GM18508 (cell line): ENCODE measurements at regions not wholly inside any gene's neighbourhood (a gene's known extent, or its start where the extent isn't known, plus 50 kb on each side); places are given as distances from the start of the nearest gene placed in this dataset.
"Not testable (repeated sequence)": the region's sequence is repeated elsewhere in the genome, so short reads cannot be mapped to it uniquely, and the experiment has no call there.

Experiments
- ATAC-seq: cut with Tn5 transposase; IDR thresholded peaks from one replicate; pipeline ENCODE4 v1.9.1; 2021; ENCODE audit warnings: moderate number of reproducible peaks; ENCODE audit not compliant: insufficient read depth, unreplicated experiment

DNA sequence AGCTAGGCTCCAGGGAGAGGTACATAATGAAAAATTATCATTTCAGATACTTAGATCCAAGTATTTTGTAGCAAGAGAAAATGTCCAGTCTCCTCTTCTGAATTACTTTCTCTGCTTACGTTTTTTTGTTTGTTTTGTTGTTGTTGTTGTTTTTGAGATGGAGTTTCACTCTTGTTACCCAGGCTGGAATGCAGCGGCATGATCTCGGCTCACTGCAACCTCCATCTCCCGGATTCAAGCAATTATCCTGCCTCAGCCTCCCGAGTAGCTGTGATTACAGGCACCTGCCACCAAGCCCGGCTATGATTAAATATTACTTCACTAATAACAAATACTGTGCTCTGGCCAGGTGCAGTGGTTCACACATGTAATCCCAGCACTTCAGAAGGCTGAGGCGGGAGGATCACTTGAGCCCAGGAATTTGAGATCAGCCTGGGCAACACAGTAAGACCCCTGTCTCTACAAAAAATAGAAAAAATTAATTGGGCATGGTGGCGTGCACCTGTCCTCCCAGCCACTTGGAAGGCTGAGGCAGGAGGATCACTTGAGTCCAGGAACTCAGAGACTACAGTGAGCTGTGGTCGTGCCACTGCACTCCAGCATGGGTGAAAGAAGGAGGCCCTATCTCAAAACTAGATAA, 155.0 kb upstream of the JARID2 start:
- ATAC-seq, result no peak

DNA sequence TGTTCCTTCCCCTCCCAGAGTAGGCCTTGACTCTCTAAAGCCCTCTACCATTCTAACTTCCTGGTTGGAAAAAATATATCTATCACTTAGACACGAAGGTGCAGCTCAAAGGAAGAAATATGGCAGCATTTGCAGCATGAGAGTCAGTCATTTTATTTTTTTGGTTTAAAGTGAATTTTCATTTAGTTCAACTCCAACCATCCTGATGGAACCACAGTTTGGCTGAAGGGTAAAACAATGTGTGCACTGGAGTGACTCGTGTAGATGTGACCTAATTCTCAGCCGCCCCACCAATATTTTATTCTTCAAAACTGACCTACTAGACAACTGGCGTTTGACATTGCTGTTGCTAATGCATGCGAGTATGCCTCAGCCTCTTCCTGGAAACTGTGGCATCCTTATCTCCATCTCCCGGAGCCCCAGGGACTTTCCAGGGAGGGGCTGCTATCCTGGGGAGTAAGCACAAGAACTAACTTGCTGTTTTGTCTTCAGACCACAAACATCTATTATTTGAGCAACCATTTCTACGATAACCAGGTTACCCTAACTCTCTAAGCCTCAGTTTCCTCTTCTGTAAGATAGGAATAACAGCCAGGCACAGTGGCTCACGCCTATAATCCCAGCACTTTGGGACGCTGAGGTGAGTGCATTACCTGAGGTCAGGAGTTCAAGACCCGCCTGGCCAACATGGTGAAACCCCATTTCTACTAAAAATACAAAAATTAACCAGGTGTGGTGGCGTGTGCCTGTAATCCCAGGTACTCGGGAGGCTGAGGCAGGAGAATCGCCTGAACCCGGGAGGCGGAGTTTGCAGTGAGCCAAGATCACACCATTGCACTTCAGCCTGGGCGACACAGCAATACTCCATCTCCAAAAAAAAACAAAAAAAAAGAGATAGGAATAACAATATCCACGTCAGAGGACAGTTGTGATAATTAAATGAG, 148.7 kb upstream of the JARID2 start:
- no peak for ATAC-seq

DNA sequence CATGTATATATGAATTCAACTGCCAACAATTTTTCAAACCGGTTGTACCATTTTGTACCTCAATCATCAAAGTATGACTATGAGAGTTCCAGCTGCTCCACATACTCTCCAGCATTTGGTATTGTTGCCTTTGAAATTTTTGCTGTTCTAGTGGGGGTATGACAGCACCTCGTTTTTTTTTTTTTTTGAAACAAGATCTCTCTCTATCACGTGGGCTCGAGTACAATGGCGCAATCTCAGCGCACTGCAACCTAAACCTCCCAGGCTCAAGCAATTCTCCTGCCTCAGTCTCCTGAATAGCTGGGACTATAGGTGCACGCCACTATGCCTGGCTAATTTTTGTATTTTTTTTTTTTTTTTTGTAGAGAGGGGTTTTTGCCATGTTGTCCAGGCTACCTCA, 144.7 kb upstream of the JARID2 start:
- no peak for ATAC-seq

DNA sequence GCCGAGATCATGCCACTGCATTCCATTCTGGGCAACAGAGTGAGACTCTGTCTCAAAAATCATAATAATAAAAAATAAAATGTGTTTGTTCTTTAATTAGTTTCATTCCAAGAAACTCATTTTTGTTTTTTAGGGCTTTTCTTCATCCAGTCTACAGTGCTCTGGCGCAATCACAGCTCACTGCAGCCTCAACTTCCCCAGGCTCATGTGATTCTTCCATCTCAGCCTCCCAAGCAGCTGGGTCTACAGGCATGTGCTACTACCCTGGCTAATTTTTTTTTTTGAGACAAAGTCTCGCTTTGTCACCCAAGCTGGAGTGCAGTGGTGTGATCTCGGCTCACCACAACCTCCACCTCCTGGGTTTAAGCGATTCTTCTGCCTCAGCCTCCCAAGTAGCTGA, 143.6 kb upstream of the JARID2 start:
- ATAC-seq, result no peak

DNA sequence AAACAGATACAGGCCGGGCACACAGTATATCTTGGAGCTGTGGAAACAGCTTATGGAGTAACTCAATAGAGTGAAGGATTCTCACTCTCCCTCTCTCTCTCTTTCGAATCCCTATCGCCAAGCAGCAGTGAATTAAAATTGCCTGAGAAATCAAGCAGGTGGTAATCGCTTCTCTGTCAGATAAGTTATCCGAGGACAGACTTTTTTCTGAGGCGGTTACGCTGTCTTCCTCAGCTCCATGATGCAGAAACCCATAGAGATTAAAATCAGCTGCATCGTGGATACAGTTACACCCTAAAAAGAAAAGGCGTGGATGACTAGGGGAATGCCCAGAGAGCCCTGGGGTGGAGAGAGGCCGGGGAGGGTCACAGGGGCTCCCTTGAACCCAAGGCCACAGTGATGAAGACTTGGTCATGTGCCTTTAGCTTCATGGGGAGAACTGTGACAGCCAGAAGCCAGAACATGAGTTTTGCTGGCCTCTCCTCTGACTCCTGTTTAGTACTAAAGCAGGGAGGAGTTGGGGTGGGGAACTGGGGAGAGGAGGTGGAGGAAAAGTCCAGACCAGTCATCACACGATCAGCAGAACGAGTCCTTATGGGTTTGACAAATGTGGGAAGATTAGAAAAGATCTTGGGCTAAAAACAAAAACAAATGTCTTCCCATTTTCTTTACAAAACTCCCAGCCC, 138.8 kb upstream of the JARID2 start:
- no peak for ATAC-seq

DNA sequence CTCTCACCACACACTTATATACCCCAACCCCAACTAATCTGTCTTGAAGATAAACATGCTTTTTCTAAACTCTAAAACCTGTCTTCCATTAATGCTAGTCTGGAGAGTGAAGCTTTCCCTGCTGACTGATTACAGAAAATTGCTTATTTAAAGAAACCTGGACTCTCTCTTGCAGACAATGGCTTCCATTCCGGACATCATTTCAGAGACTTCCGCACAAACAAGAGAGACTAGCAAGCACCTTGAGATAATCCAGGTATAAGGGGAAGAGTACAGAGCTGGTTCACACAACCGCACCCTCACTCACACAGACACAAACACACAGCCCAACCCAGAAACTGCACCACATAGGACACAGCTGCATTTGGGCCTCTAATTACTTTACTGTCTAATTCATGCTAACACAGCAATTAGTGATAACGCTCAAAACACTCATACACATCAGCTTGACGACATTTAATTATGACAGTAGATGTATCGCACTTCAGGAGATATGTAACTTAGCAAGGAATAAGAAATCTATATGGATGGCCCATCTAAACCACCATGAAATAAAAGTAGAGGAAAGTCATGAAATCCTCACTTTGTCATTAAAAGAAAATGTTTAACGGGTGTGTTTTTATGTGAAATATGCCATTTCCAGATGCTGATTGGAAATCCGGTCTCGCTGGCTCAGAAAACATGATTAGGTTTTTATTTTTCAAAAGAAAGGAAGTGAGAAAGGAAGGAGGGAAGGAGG, 138.1 kb upstream of the JARID2 start:
- no peak for ATAC-seq

DNA sequence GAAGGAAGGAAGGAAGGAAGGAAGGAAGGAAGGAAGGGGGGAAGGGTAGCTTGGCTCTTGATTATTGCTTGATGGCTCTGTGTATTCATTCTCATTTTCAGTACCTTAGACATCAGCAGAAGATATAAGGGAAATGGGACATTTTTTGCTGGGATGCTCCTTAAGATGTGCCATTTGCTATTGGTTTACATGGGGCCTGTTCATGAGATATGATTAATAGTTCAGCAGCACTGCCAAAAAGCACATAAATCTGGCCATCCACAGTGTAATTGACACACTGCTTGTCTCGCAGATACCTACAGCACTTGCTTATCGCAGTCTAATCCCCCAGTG, 137.5 kb upstream of the JARID2 start:
- ATAC-seq, result no peak

DNA sequence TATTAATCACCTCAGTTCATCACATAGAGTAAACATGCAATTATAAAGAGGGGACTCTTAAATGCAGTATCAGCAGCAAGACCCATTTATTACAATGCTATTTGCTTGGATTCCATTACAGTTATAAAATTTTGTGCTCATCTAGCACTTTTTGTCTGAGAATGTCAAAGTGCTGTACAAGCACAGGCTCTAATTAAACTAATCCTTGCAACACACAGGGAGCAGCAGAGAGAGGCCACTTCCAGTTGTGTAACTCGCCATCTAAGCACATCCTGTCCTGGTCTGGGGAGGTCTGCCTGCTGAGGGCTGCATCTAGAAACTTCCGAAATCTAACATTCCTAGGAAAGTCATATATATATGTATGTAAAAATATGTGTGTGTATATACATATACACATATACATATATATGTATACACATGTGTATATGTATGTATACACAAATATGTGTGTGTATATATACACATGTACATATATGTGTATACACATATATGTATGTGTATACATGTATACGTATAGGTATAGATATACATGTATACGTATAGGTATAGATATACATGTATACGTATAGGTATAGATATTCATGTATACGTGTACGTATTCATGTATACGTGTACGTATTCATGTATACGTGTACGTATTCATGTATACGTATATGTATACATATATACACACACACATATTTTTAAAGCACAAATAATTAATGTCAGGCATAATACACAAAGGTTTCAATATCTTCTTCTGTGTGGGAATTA, 136.4 kb upstream of the JARID2 start:
- no peak for ATAC-seq

DNA sequence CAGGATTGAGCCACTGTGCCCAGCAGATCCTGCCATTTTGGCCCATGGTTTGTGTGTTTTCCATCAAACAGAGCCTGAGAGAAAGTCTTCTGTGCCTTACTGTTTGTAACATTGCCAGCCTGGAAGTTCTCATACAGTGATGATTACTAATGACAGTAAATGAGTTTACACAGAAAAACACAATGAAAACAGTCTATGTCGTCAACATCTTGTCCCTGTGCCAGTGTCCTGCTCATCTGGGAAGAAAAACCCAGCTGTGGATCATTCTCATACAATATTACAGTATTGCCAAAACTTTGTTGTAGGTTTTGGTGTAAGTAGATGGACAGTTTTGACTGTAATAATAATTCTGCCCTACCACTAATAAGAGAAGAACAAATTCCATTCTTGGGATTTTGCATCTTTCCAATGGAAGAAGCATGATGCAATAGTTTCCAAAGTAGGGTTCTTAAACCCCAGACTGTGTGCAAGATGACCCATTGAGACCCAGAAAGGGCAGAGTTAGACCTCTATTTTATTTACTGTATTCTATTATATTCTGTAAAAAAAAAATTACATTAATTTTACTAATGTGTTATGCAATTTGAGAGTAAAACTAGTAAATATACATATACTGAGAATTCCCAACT, 135.0 kb upstream of the JARID2 start:
- ATAC-seq, result no peak

DNA sequence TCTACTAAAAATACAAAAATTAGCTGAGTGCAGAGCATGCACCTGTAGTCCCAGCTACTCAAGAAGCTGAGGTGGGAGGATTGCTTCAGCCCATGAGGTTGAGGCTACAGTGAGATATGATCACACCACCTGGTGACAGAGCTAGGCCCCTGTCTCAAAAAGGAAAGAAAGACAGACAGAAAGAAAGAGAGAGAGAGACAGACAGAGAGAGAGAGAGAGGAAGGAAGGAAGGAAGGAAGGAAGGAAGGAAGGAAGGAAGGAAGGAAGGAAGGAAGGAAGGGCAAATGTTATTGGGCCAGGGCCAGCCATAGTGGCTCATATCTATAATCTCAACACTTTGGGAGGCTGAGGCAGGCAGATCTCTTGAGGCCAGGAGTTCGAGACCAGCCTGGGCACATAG, 134.3 kb upstream of the JARID2 start:
- ATAC-seq, result not testable (repeated sequence)

DNA sequence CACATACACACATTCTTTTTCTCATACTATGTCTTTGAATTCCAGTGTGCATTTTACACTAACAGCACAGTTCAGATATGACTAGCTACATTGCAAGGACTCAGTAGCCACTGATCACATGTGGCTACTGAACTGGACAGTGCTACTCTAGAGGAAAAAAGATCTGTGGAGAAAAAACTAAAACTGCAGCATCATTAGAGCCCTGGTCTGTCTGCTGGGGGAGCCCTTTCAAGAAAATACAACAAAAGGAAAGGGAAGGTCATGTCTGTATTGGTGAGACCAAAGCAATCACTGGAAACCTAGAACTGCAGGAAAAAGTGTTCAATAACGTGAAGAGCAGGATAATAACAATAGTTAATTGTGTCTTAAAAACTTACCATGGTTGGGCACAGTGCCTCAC, 132.3 kb upstream of the JARID2 start:
- ATAC-seq, result no peak

DNA sequence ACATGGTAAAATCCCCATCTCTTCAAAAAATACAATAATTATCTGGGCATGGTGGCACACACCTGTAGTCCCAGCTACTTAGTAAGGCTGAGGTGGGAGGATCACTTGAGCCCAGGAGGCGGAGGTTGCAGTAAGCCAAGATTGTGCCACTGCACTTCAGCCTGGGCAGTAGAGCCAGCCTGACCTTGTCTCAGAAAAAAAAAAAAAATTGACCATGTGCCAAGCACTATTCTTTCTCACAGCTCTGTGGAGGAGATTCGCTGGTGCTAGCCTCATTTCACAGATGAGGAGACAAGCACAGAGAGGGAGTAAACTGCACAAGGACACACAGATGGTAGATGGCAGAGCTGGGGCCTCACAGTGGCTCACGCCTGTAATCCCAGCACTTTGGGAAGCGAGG, 131.8 kb upstream of the JARID2 start:
- ATAC-seq, result no peak

DNA sequence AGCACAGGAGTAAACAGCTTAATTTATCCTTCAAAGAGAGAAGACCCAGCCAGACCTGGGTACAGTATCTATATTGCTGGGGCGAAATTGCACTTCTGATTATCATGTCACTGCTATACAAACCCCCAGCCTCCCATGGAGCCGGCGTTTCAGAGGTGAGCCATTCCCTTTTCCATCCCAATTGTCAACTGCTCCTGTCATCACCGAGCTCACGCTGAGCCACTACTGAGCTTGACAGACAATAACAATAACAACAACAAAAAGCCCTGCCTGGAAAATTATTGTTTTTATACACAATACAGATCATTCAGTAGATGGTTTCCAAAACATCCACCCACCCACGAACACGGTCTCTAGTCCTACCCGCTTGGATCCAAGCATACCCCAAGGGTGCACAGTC, 129.0 kb upstream of the JARID2 start:
- no peak for ATAC-seq

DNA sequence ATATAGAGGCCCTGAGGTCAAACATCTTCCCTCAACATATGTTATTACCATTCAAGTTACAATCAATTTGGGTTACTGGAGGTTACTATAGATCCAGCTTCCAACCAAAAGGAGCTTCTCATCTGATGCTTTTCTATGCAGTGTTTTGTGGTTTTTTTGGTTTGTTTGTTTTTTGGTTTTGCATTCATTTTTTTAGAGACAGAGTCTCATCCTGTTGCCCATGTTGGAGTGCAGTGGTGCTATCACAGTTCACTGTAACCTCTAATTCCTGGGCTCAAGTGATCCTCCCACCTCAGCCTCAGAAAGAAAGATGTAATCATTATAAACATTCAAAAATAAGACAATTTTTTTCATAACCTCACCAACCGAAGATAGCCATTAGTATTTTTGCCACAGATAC, 124.4 kb upstream of the JARID2 start:
- ATAC-seq, result no peak

DNA sequence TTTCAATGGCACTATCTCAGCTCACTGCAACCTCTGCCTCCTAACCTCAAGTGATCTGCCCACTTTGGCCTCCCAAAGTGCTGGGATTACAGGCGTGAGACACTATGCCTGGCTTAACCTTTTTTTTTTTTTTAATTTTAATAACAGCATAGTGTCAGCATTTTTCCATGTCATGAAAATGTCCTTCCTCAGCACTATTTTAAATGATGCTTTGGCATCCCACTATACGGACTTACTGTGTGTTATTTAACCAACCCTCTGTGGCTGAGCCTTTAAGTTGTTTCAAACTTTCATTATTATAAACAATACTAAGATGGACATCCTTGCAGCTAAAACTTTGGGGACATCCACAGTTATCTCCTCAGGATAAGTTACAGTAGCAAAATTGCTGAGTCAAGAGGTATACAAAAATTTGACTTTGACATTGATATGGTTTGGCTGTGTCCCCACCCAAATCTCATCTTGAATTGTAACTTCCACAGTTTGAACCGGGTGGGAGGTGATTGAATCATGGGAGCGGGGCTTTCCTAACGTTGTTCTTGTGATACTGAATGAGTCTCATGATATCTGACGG, 123.8 kb upstream of the JARID2 start:
- ATAC-seq, result no peak

DNA sequence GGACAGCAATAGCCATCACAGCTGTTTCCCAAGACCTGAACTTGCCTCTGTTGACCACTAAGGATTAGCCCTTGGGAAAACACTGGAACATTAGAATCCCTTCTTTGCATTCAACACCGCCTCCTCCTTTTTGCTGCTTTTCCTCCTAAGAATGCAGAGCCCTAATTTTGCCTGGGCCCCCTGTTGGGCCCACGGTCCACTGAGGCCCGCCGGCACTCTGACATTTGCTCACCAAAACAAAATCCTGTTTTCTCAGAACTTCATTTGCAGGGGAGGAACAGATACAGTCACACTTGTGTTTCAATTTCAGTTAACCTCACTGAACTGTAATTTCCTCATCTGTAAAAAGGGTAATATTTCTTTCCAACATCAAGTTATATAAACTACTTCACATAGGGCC, 116.0 kb upstream of the JARID2 start:
- ATAC-seq, result no peak

DNA sequence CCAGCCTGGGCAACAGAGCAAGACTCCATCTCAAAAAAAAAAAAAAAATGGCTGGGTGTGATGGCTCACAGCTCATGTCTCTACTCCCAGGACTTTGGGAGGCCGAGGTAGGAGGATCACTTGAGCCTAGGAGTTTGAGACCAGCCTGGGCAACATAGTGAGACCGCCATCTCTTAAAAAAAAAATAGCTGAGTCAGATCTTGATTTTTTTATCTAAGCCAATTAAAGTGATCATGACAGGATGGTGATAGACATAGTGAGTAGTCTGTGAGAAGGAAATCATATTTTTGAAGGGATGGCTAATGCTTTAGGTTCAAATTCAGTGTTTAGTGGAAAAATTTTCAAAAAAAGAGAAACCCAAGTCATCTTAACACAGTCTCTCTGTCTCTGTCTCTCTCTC, 114.6 kb upstream of the JARID2 start:
- no peak for ATAC-seq

DNA sequence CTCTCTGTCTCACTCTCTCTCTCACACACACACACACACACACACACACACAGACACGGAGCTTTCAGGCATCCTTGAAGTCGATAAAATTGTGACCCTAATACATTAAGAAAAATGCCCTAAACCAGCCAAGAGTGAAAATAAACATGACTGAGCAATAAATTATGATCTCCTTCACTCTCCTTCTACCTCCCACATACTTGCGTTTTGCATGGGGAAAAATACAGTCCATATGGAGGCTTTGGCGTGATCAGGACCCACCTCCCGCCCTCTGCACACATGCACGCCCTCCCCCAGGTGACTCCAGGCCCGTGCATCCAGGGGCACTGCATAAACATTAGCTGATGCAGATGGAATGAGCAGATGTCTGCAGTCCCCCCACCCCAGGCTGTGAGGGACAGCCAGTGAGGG, 114.2 kb upstream of the JARID2 start:
- ATAC-seq, result no peak

DNA sequence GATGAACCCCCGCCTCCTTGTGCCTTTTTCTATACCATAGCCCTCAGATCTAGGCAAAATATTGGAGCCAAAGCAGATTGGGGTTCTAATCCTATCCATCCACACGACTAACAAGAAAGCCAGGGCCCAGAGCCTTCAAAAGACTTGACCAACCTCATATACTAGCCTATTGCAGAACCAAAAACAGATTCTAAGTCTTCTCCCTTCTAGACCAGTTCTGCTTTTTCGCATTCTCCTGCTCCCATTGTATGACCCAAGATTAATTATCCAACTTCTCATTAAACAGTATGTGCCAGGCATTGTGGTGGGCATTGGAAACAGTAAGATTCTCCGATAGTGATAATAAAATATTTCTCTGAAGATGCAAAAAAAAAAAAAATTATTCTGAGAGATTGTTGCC, 113.7 kb upstream of the JARID2 start:
- ATAC-seq, result no peak
